ENCODE measurements at regions not wholly inside any gene's neighbourhood (a gene's known extent, or its start where the extent isn't known, plus 50 kb on each side); places are given as distances from the start of the nearest gene placed in this dataset.
A peak's percentile ranks its signal among the peaks of the same experiment; 100 is the strongest.

- Mint-ChIP-seq H3K4me3 (no peak overlapping the region), H3K27me3 (no peaks in the 10 kb centered on the region), H3K27ac (no peak overlapping the region), H3K4me1 (ENCODE audit: low read depth) (no peaks in the 10 kb centered on the region), H3K36me3 (ENCODE audit: low read depth) (no peaks in the 10 kb centered on the region), H3K9me3 (no peaks in the 10 kb centered on the region)
- no peak for TF ChIP-seq CTCF (IDR thresholded peaks at IDR 0.05)
- POLR2A ChIA-PET, result no interaction called here
- intact Hi-C loops (cut with micrococcal nuclease), result no loop called here
- ATAC-seq (no peak), DNase-seq (no peak)
- CTCF ChIA-PET, result no interaction called here
Observed at GRCh38 chr2:7819316-7819715, 862.5 kb upstream of the ID2 start.

GRCh38 chr2:7819850-7820249 is 862.0 kb upstream of the ID2 start:
- TF ChIP-seq CTCF (IDR thresholded peaks at IDR 0.05), result no peak
- no peak overlapping the region for H3K4me3 Mint-ChIP-seq
- H3K36me3 Mint-ChIP-seq (ENCODE audit: low read depth), result no peaks in the 10 kb centered on the region
- ATAC-seq, result no peak
- H3K9me3 Mint-ChIP-seq, result no peaks in the 10 kb centered on the region
- H3K4me1 Mint-ChIP-seq (ENCODE audit: low read depth), result no peaks in the 10 kb centered on the region
- DNase-seq, result no peak
- ChIA-PET POLR2A (interaction anchor here (0.5 kb wide), 1 partner anchor 10 kb away, joined by 3 read pairs; no protein-coding TSS in a partner anchor), CTCF (no interaction called here)
- intact Hi-C loops (cut with micrococcal nuclease), result no loop called here
- no peaks in the 10 kb centered on the region for H3K27me3 Mint-ChIP-seq
- no peak overlapping the region for H3K27ac Mint-ChIP-seq

GRCh38 chr2:7824211-7824610 is 857.6 kb upstream of the ID2 start:
- ATAC-seq, result no peak
- ChIA-PET CTCF (no interaction called here), POLR2A (interaction anchor here (0.7 to 1.6 kb wide), 2 partner anchors 11 to 24 kb away, joined by 3 to 6 read pairs; no protein-coding TSS in a partner anchor)
- no peak overlapping the region for H3K27ac Mint-ChIP-seq
- no peak for DNase-seq
- no peak overlapping the region for H3K4me3 Mint-ChIP-seq
- intact Hi-C loops (cut with micrococcal nuclease), result no loop called here
- peaks cover 19% of the 10 kb centered on the region for H3K4me1 Mint-ChIP-seq (ENCODE audit: low read depth)
- H3K9me3 Mint-ChIP-seq, result no peaks in the 10 kb centered on the region
- no peaks in the 10 kb centered on the region for H3K27me3 Mint-ChIP-seq
- no peaks in the 10 kb centered on the region for H3K36me3 Mint-ChIP-seq (ENCODE audit: low read depth)
- no peak for TF ChIP-seq CTCF (IDR thresholded peaks at IDR 0.05)

DNA sequence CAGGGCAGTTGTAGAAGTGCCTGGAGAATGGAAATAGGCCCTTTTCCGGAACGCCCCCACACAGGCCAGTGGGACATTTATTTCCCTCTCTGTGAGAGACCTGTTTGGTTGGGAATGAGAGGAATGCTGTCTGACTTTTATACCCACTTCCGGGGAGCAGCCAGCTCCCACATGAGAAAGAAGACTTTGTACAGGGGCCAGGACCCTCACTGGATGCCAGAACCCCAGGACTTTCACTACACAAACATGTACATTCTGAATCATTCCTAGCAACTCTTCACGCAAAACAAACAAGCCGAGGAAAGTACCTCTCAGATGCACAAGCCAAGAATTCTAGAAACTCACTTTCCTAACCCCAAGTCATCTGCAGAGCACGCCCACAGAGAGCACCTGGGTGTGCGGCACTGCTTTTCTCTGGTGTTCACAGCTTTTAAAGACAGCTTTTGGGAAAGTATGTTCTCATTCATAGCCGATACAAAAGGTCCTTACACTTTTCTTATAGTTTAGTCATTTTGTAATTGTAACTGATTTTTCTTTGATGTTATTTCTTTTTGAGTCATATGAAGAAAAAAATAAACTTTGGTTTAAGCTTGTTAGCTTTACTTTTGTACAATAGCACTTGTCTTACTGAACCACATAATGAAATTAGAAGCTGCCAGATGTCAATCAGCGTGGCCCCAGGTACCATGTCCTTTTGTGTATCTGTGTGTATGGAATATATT is 856.1 kb upstream of the ID2 start:
- peaks cover 24% of the 10 kb centered on the region for H3K4me1 Mint-ChIP-seq (ENCODE audit: low read depth)
- ChIA-PET CTCF (interaction anchor here (1.0 to 1.4 kb wide), 4 partner anchors 11 to 399 kb away, joined by 3 to 4 read pairs (median 3); no protein-coding TSS in a partner anchor), POLR2A (interaction anchor here (0.5 to 1.6 kb wide), 12 partner anchors 10 to 452 kb away, joined by 3 to 7 read pairs (median 4); no protein-coding TSS in a partner anchor)
- TF ChIP-seq CTCF (IDR thresholded peaks at IDR 0.05), result no peak
- H3K9me3 Mint-ChIP-seq, result no peaks in the 10 kb centered on the region
- H3K27ac Mint-ChIP-seq, result peak overlapping the region; percentile 78
- intact Hi-C loops (cut with micrococcal nuclease), result loop anchor here (5.0 kb wide), 1 partner anchor 107 kb away; no protein-coding TSS in a partner anchor
- H3K27me3 Mint-ChIP-seq, result peaks cover 1% of the 10 kb centered on the region
- peak; percentile 76 for DNase-seq
- H3K4me3 Mint-ChIP-seq, result no peak overlapping the region
- peak; percentile 94 for ATAC-seq
- no peaks in the 10 kb centered on the region for H3K36me3 Mint-ChIP-seq (ENCODE audit: low read depth)

- POLR2A ChIA-PET, result interaction anchor here (1.0 to 1.6 kb wide), 4 partner anchors 53 to 399 kb away, joined by 3 to 7 read pairs (median 5); no protein-coding TSS in a partner anchor
- intact Hi-C loops (cut with micrococcal nuclease), result loop anchor here (5.0 kb wide), 1 partner anchor 106 kb away; no protein-coding TSS in a partner anchor
- no peak for TF ChIP-seq CTCF (IDR thresholded peaks at IDR 0.05)
Observed at GRCh38 chr2:7826656-7827055, 855.2 kb upstream of the ID2 start.

More at GRCh38 chr2:7826656-7827055, 855.2 kb upstream of the ID2 start:
- peak overlapping the region; percentile 78 for H3K27ac Mint-ChIP-seq
- no peak overlapping the region for H3K4me3 Mint-ChIP-seq
- H3K9me3 Mint-ChIP-seq, result no peaks in the 10 kb centered on the region
- peaks cover 24% of the 10 kb centered on the region for H3K4me1 Mint-ChIP-seq (ENCODE audit: low read depth)
- CTCF ChIA-PET, result interaction anchor here (1.1 to 1.4 kb wide), 3 partner anchors 10 to 232 kb away, joined by 3 to 4 read pairs (median 3); no protein-coding TSS in a partner anchor
- ATAC-seq, result no peak
- no peaks in the 10 kb centered on the region for H3K36me3 Mint-ChIP-seq (ENCODE audit: low read depth)
- H3K27me3 Mint-ChIP-seq, result peaks cover 1% of the 10 kb centered on the region
- DNase-seq, result no peak
